Smooth muscle cell (in vitro differentiated cells): ENCODE measurements at regions not wholly inside any gene's neighbourhood (a gene's known extent, or its start where the extent isn't known, plus 50 kb on each side); places are given as distances from the start of the nearest gene placed in this dataset.
A peak's percentile ranks its signal among the peaks of the same experiment; 100 is the strongest.

Experiments used
- DNase-seq: peaks from one replicate; lab custom pipeline; 2025; ENCODE audit not compliant: unreplicated experiment; lab: John Stamatoyannopoulos, UW
- H2AFZ ChIP-seq: fragments of 200-600 bp; sonication (generic); 2 replicates; pipeline ENCODE4 v1.6.0; 2016; ENCODE audit warnings: antibody characterized with exemption, low read depth, mild to moderate bottlenecking
- H3F3A ChIP-seq: fragments of 200-600 bp; sonication (generic); 2 replicates; pipeline ENCODE4 v1.6.0; 2017; ENCODE audit warnings: antibody characterized with exemption, low read depth
- H3K27ac ChIP-seq: fragments of 200-600 bp; sonication (generic); 2 replicates; pipeline ENCODE4 v1.5.1; 2016; ENCODE audit warnings: low read depth, mild to moderate bottlenecking
- H3K27me3 ChIP-seq: fragments of 200-600 bp; sonication (generic); 2 replicates; pipeline ENCODE4 v1.6.1; 2016; ENCODE audit warnings: low read depth, mild to moderate bottlenecking
- H3K36me3 ChIP-seq: fragments of 200-600 bp; sonication (generic); 2 replicates; pipeline ENCODE4 v1.5.1; 2016; ENCODE audit warnings: low read depth
- H3K4me1 ChIP-seq: fragments of 200-600 bp; sonication (generic); 2 replicates; pipeline ENCODE4 v1.5.1; 2016; ENCODE audit warnings: low read depth
- H3K4me2 ChIP-seq: fragments of 200-600 bp; sonication (generic); 2 replicates; pipeline ENCODE4 v1.6.0; 2016; ENCODE audit warnings: mild to moderate bottlenecking
- H3K4me3 ChIP-seq: fragments of 200-600 bp; sonication (generic); 2 replicates; pipeline ENCODE4 v1.5.1; 2016; ENCODE audit warnings: mild to moderate bottlenecking
- H3K79me2 ChIP-seq: fragments of 200-600 bp; sonication (generic); 2 replicates; pipeline ENCODE4 v1.6.0; 2016; ENCODE audit warnings: low read depth, mild to moderate bottlenecking
- H3K9ac ChIP-seq: fragments of 200-600 bp; sonication (generic); 2 replicates; pipeline ENCODE4 v1.6.0; 2016; ENCODE audit warnings: low read depth
- H3K9me3 ChIP-seq: fragments of 200-600 bp; sonication (generic); replicated peaks from 2 replicates; pipeline ENCODE4 v1.5.1; 2016; ENCODE audit warnings: low read depth
- H4K20me1 ChIP-seq: fragments of 200-600 bp; sonication (generic); 2 replicates; pipeline ENCODE4 v1.6.0; 2016; ENCODE audit warnings: low read depth
- CTCF ChIP-seq: fragments of 200-600 bp; sonication (generic); IDR thresholded peaks from 2 replicates; pipeline ENCODE4 v1.5.1; 2017; ENCODE audit warnings: borderline replicate concordance, mild to moderate bottlenecking, antibody characterized with exemption; ENCODE audit not compliant: insufficient read depth, poor library complexity, severe bottlenecking
- WGBS: methylation state at CpG from one replicate; pipeline ENCODE4 v1.1.7; 2016; ENCODE audit warnings: low lambda C conversion rate; 5-methylcytosine and 5-hydroxymethylcytosine counted together

- Histone ChIP-seq H2AFZ (no peak overlapping the region), H3K36me3 (no peaks in the 10 kb centered on the region), H3K9ac (no peak overlapping the region), H3K4me1 (peaks cover 11% of the 10 kb centered on the region), H3F3A (peaks cover 11% of the 10 kb centered on the region), H3K4me2 (peak overlapping the region; percentile 55), H3K27ac (peak overlapping the region; percentile 70), H3K27me3 (no peaks in the 10 kb centered on the region), H3K4me3 (no peak overlapping the region), H3K9me3 (no peaks in the 10 kb centered on the region), H4K20me1 (no peaks in the 10 kb centered on the region), H3K79me2 (no peaks in the 10 kb centered on the region)
- TF ChIP-seq CTCF: no peak
- WGBS: 77% methylated on average over 10 of the region's 10 CpGs
- no peak for DNase-seq
Measured at GRCh38 chr1:94608142-94608851, 66.7 kb upstream of the F3 start.

DNA sequence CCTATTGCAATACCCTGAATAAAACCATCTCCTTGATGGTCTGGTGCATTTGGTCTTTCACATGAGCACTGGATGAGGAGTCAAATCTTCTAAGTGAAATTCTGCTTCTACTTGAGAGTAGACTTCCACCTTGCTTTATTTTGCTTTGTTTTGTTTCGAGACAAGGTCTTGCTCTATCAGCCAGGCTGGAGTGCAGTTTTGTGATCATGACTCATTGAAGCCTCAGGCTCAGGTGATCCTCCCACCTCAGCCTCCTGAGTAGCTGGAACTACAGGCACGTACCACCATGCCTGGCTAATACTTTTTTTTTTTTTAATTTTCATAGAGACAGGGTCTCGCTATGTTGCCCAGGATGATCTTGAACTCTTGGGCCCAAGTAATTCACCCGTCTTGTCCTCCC, 65.8 kb upstream of the F3 start:
- Histone ChIP-seq H3K9ac (no peak overlapping the region), H3K79me2 (no peaks in the 10 kb centered on the region), H3K9me3 (no peaks in the 10 kb centered on the region), H3K4me1 (peaks cover 13% of the 10 kb centered on the region), H3K36me3 (no peaks in the 10 kb centered on the region), H3F3A (peaks cover 11% of the 10 kb centered on the region), H2AFZ (no peak overlapping the region), H3K4me2 (no peak overlapping the region), H4K20me1 (no peaks in the 10 kb centered on the region), H3K27ac (no peak overlapping the region), H3K27me3 (no peaks in the 10 kb centered on the region), H3K4me3 (no peak overlapping the region)
- WGBS: 95% methylated on average over 4 of the region's 4 CpGs
- no peak for TF ChIP-seq CTCF
- DNase-seq: no peak

DNA sequence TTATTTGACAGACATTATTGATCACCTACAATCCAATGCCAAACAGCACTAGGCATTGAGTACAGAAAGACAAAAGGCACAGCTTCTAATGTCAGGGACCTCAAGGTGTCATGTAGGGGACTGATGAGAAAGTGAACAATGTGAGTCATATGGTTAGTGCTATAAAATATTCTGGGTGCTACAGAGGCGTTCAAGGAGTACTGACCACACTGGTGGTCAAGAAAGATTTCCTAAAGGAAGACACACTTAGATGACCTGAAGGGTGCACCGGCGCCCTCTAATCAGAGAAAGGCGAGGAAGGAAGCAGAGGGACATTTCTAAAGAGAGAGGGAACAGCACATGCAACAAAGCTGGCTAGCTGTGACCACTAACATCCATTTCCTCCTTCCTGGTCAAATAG, 64.9 kb upstream of the F3 start:
- Histone ChIP-seq H3K79me2 (no peaks in the 10 kb centered on the region), H4K20me1 (no peaks in the 10 kb centered on the region), H3K4me1 (peaks cover 20% of the 10 kb centered on the region), H3K27me3 (no peaks in the 10 kb centered on the region), H3K4me3 (no peak overlapping the region), H3K27ac (peak overlapping the region; percentile 70), H3F3A (peaks cover 11% of the 10 kb centered on the region), H3K9me3 (no peaks in the 10 kb centered on the region), H3K4me2 (no peak overlapping the region), H2AFZ (no peak overlapping the region), H3K9ac (no peak overlapping the region), H3K36me3 (no peaks in the 10 kb centered on the region)
- no peak for DNase-seq
- no peak for TF ChIP-seq CTCF
- 89% methylated on average over 4 of the region's 4 CpGs for WGBS

DNA sequence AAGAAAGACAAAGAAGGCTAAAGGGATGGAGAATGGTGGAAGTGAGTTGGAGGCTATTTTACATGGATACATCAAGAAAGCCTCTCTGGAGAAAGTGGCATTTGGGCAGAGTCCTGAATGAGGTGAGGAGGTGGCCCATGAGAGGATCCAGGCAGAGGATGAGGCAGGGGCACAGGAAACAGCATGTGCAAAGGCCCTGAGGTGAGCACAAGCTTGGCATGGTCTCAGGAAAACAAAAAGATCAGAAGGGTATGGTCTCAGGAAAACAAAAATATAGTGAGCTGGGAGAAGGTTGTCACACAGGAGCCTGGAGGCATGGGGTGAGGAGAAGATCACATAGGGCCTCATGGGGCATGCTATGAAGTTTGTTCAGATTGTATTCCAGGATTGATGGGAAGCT, 62.1 kb upstream of the F3 start:
- Histone ChIP-seq H3K4me1 (peaks cover 15% of the 10 kb centered on the region), H3K36me3 (no peaks in the 10 kb centered on the region), H3K4me2 (no peak overlapping the region), H3K9ac (no peak overlapping the region), H3K27me3 (no peaks in the 10 kb centered on the region), H4K20me1 (no peaks in the 10 kb centered on the region), H2AFZ (no peak overlapping the region), H3K79me2 (no peaks in the 10 kb centered on the region), H3K9me3 (no peaks in the 10 kb centered on the region), H3K4me3 (no peak overlapping the region), H3F3A (peaks cover 11% of the 10 kb centered on the region), H3K27ac (peak overlapping the region; percentile 28)
- no peak for DNase-seq
- no peak for TF ChIP-seq CTCF
